HEK293T (cell line): ENCODE measurements at regions not wholly inside any gene's neighbourhood (a gene's known extent, or its start where the extent isn't known, plus 50 kb on each side); places are given as distances from the start of the nearest gene placed in this dataset.

Experiments
- CTCF ChIA-PET: fragments of 350-600 bp; formaldehyde crosslinking; extraction: SDS; loops from one replicate; lab custom pipeline; 2021; ENCODE audit warnings: antibody characterized with exemption, inconsistent platforms; lab: Yijun Ruan, JAX
- POLR2A ChIA-PET: fragments of 350-600 bp; formaldehyde crosslinking; extraction: SDS; loops from one replicate; lab custom pipeline; 2020; ENCODE audit warnings: antibody characterized with exemption, inconsistent platforms; lab: Yijun Ruan, JAX
- DNase-seq: peaks from one replicate; pipeline ENCODE4 v3.0.0; 2012; ENCODE audit warnings: mixed read lengths; ENCODE audit errors: extremely low spot score
- ARNT ChIP-seq: fragments of 450-650 bp; IDR thresholded peaks from 2 replicates; pipeline ENCODE4 v1.6.1; 2017; ENCODE audit warnings: mild to moderate bottlenecking
- BHLHE40 ChIP-seq: fragments of 450-650 bp; IDR thresholded peaks from 2 replicates; pipeline ENCODE4 v1.6.1; 2016; ENCODE audit warnings: mild to moderate bottlenecking, moderate library complexity, borderline replicate concordance
- CTBP1 ChIP-seq: fragments of 450-650 bp; IDR thresholded peaks from 2 replicates; pipeline ENCODE4 v1.6.1; 2016; ENCODE audit warnings: borderline replicate concordance
- ELF4 ChIP-seq: fragments of 450-650 bp; IDR thresholded peaks from 2 replicates; pipeline ENCODE4 v1.6.1; 2017; ENCODE audit warnings: antibody characterized with exemption
- FOXA1 ChIP-seq: fragments of 450-650 bp; IDR thresholded peaks from 2 replicates; pipeline ENCODE4 v1.6.1; 2016; ENCODE audit warnings: mild to moderate bottlenecking
- FOXK2 ChIP-seq: fragments of 450-650 bp; IDR thresholded peaks from 2 replicates; pipeline ENCODE4 v1.6.1; 2016; ENCODE audit warnings: mild to moderate bottlenecking
- FOXM1 ChIP-seq: fragments of 450-650 bp; IDR thresholded peaks from 2 replicates; pipeline ENCODE4 v1.6.1; 2017; ENCODE audit warnings: mild to moderate bottlenecking, borderline replicate concordance
- HDGF ChIP-seq: fragments of 450-650 bp; IDR thresholded peaks from 2 replicates; pipeline ENCODE4 v1.6.1; 2017; ENCODE audit warnings: antibody characterized with exemption, borderline replicate concordance
- L3MBTL2 ChIP-seq: fragments of 450-650 bp; conservative IDR thresholded peaks from 2 replicates; pipeline ENCODE4 v1.6.1; 2016; ENCODE audit warnings: mild to moderate bottlenecking
- LEF1 ChIP-seq: fragments of 450-650 bp; IDR thresholded peaks from 2 replicates; pipeline ENCODE4 v1.6.1; 2017; ENCODE audit warnings: mild to moderate bottlenecking, borderline replicate concordance
- NFRKB ChIP-seq: fragments of 450-650 bp; IDR thresholded peaks from 2 replicates; pipeline ENCODE4 v1.6.1; 2016; ENCODE audit warnings: mild to moderate bottlenecking, moderate library complexity
- SP1 ChIP-seq: fragments of 450-650 bp; IDR thresholded peaks from 2 replicates; pipeline ENCODE4 v1.6.1; 2017
- SUZ12 ChIP-seq: fragments of 450-650 bp; IDR thresholded peaks from 2 replicates; pipeline ENCODE4 v1.6.1; 2016; ENCODE audit warnings: mild to moderate bottlenecking
- TARDBP ChIP-seq: fragments of 450-650 bp; IDR thresholded peaks from 2 replicates; pipeline ENCODE4 v1.6.1; 2016
- ZNF384 ChIP-seq: fragments of 450-650 bp; IDR thresholded peaks from 2 replicates; pipeline ENCODE4 v1.6.1; 2016
- TF ChIP-seq, protein P1 (sequence below): fragments of 450-650 bp; IDR thresholded peaks from 2 replicates; pipeline ENCODE4 v1.6.1; 2016

DNA sequence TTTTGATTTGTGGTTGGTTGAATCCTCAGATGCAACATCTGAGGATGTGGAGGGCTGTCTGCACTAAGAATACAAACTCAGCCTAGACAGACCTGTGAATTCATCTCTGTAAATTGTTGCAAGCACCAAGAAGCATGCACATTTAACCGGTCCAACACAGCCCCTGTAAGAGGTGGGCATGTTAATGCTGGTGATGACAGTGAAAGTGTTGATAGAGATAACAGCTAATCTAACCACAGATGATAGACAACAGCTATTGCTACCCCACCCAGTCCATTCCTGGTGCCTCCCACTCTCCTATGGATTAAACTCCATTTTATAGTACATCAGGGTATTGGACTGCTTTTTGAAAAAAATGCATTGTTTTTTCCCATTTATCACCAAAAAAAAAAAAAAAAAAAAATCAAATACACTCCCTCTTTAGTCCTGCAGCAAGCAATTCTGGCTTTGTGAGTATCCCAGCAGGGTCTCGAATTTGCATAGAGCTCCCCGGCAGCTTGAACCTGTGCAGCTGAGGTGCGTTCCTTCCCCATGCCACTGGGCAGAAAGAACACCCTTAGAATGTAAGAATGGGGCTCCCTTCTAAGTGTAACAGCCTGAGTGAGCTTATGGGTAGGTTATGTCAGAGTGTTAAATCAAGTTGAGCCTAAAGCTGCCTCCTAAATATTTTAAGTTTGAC lies 270.9 kb upstream of the JARID2 start:
- TF ChIP-seq LEF1, result no peak
- POLR2A ChIA-PET, result no interaction called here
- CTCF ChIA-PET, result no interaction called here
- DNase-seq, result no peak

- ChIA-PET POLR2A (no interaction called here), CTCF (no interaction called here)
- DNase-seq, result no peak
- TF ChIP-seq LEF1, result no peak
- TF ChIP-seq, protein P1, sequence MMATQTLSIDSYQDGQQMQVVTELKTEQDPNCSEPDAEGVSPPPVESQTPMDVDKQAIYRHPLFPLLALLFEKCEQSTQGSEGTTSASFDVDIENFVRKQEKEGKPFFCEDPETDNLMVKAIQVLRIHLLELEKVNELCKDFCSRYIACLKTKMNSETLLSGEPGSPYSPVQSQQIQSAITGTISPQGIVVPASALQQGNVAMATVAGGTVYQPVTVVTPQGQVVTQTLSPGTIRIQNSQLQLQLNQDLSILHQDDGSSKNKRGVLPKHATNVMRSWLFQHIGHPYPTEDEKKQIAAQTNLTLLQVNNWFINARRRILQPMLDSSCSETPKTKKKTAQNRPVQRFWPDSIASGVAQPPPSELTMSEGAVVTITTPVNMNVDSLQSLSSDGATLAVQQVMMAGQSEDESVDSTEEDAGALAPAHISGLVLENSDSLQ, result peak; percentile 92
Observed at GRCh38 chr6:14975471-14975817, 270.4 kb upstream of the JARID2 start.

DNA sequence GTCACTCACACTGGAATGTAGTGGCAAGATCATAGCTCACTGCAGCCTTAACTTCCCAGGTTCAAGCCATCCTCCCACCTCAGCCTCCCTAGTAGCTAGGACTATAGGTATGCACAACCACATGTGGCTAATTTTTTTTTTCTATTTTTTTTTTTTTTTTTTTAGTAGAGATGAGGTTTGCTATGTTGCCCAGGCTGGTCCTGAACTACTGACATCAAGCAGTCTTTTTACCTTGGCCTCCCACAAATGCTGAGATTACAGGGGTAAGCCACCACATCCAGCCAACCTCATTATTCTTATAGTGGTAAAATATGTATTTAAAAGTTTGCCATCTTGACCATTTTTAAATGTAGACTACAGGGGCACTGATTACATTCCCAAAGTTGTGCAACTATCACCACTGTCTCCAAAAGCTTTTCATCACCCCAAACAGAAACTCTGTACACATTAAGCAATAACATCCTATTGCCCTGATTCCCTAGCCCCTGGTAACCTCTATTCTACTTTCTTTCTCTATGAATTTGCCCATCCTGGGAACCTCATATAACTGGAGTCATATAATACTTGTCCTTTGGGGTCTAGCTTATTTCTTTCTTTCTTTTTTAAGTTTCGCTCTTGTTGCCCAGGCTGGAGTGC lies 268.0 kb upstream of the JARID2 start:
- CTCF ChIA-PET, result interaction anchor here (0.6 kb wide), 2 partner anchors 433 to 466 kb away, joined by 3 read pairs; no protein-coding TSS in a partner anchor
- no peak for DNase-seq
- POLR2A ChIA-PET, result no interaction called here
- TF ChIP-seq L3MBTL2 (no peak), FOXK2 (no peak), ELF4 (no peak), CTBP1 (no peak), ZNF384 (no peak), SUZ12 (no peak), LEF1 (no peak), FOXM1 (no peak)
- TF ChIP-seq, protein P1, result no peak

DNA sequence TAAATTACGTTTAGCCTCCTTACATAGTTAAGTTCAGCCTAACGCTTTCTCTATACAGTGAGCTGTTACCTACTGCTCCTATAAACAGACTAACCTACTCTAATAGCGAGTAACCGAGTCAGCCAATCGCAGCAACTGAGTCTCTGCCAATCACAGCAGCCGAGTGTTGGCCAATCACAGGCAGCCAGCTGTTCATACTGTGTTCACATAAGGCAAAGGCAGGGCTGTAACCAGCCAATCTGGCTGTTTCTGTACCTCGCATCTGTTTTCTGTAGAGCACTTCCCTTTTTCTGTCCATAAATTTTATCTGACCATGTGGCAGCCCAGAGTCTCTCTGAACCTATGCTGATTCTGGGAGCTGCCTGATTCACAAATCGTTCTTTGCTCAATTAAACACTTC lies 263.9 kb upstream of the JARID2 start:
- no peak for DNase-seq
- POLR2A ChIA-PET, result no interaction called here
- CTCF ChIA-PET, result no interaction called here
- no peak for TF ChIP-seq FOXA1
- TF ChIP-seq TARDBP, result no peak
- TF ChIP-seq SUZ12, result no peak
- TF ChIP-seq ARNT, result no peak
- TF ChIP-seq LEF1, result no peak
- no peak for TF ChIP-seq FOXK2
- TF ChIP-seq NFRKB, result no peak
- TF ChIP-seq ELF4, result no peak
- no peak for TF ChIP-seq ZNF384
- TF ChIP-seq SP1, result no peak
- TF ChIP-seq, protein P1, result no peak
- TF ChIP-seq BHLHE40, result no peak
- no peak for TF ChIP-seq FOXM1
- no peak for TF ChIP-seq HDGF
- no peak for TF ChIP-seq CTBP1
- no peak for TF ChIP-seq L3MBTL2

DNA sequence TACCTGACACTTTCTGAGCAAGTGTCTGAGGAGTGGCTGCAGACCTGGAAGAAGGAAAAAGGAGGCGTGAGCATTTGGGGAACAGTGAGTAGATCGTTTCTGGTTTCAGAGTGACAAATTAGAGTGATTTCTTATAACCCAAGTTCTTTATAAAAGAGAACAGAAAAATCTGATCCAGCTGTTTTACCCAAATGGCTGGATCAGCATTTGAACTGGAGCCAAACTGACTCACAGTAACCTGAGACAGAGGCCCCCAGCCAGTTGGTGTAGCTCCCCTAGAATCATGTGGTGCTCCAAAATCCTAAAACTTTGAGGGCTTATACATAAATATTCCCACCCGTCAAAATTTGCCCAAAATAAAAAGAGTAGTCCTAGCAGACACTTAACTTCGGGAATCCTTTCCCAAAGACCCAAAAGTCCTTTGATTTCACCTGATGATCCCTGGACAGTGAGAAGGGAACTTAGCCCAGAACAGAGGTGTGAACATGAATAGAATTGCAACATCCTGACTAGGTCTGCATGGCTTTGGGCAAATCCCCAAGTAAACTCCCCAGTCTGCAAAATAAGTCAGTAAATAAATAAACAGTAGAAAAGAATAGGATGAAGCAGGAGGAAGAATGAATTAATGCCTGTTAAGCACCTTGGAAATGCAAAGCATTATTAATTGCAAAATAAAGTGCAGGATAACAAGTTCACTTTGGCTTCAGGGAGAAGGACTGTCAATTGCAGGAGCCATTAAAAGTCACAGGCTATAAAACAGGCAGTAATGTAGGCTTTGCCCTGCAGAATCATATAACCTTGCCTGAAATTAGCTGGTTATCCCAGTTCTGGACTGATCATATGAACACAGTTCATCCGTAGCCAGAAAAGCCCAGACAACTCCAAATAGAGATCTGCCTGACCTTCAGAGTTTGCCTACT lies 262.0 kb upstream of the JARID2 start:
- TF ChIP-seq L3MBTL2, result no peak
- TF ChIP-seq, protein P1, result no peak
- TF ChIP-seq FOXM1, result no peak
- no peak for TF ChIP-seq NFRKB
- TF ChIP-seq BHLHE40, result no peak
- TF ChIP-seq SP1, result no peak
- TF ChIP-seq ELF4, result no peak
- TF ChIP-seq FOXA1, result no peak
- TF ChIP-seq SUZ12, result no peak
- no peak for TF ChIP-seq TARDBP
- TF ChIP-seq LEF1, result no peak
- no peak for TF ChIP-seq FOXK2
- no peak for TF ChIP-seq ARNT
- TF ChIP-seq HDGF, result no peak
- no peak for TF ChIP-seq CTBP1
- no peak for TF ChIP-seq ZNF384
- DNase-seq, result no peak
- ChIA-PET CTCF (no interaction called here), POLR2A (interaction anchor here (0.6 kb wide), 1 partner anchor 1333 kb away, joined by 3 read pairs; no protein-coding TSS in a partner anchor)
